ENCODE measurements at regions not wholly inside any gene's neighbourhood (a gene's known extent, or its start where the extent isn't known, plus 50 kb on each side); places are given as distances from the start of the nearest gene placed in this dataset.
"Not testable (repeated sequence)": the region's sequence is repeated elsewhere in the genome, so short reads cannot be mapped to it uniquely, and the experiment has no call there.

GRCh38 chr13:22893777-22894176, 287.0 kb upstream of the SGCG start (continued):
- no peak for TF ChIP-seq DIDO1 (tag; IDR thresholded peaks at IDR 0.05; ENCODE audit: low read depth)

GRCh38 chr13:22897571-22898314, 283.0 kb upstream of the SGCG start:
- intact Hi-C loops (cut with micrococcal nuclease): no loop called here
- Histone ChIP-seq H3K9me3 (replicated peaks; ENCODE audit: control insufficient read depth, insufficient read depth, low read depth, low read length) (no peaks in the 10 kb centered on the region), H3K9ac (ENCODE audit: insufficient read depth in 1 of 2, low read depth in 2 of 2, low read length in 2 of 2) (no peak overlapping the region), H3K4me2 (ENCODE audit: insufficient read depth, low read length) (no peak overlapping the region), H3K79me2 (ENCODE audit: control insufficient read depth, insufficient read depth, low read length) (no peaks in the 10 kb centered on the region), H3K27me3 (ENCODE audit: control insufficient read depth in 2 of 2, insufficient read depth in 2 of 2, low read length in 2 of 2) (no peaks in the 10 kb centered on the region), H3K36me3 (ENCODE audit: control insufficient read depth, insufficient read depth, low read length) (no peaks in the 10 kb centered on the region), H2AFZ (ENCODE audit: low read depth, low read length) (no peak overlapping the region), H3K4me1 (replicated peaks in 1 of 2; ENCODE audit: control insufficient read depth in 2 of 2, insufficient read depth in 2 of 2, low read length in 2 of 2) (peaks cover 0 to 9% of the 10 kb centered on the region in 2 experiments; a peak in 2 of 5 replicates), H3K9me1 (ENCODE audit: control insufficient read depth, insufficient read depth, low read length) (no peaks in the 10 kb centered on the region), H3K27ac (ENCODE audit: extremely low read depth, low read depth, low read length) (no peak overlapping the region), H3K4me3 (no peak overlapping the region), H4K20me1 (replicated peaks; ENCODE audit: control insufficient read depth, insufficient read depth, low read length) (no peaks in the 10 kb centered on the region)
- TF ChIP-seq ETV1 (tag; conservative IDR thresholded peaks at IDR 0.05; ENCODE audit: low read depth) (no peak), NFE2 (IDR thresholded peaks at IDR 0.05; ENCODE audit: low read depth) (no peak), ADNP (tag; IDR thresholded peaks at IDR 0.05) (no peak), PHB2 (IDR thresholded peaks at IDR 0.05; ENCODE audit: low read depth) (no peak), CTCFL (IDR thresholded peaks at IDR 0.05; ENCODE audit: borderline replicate concordance, insufficient read depth, low read depth, low read length, poor library complexity, severe bottlenecking) (no peak), ZBTB26 (CRISPR knock-in tag; IDR thresholded peaks at IDR 0.05) (no peak), ZNF445 (CRISPR knock-in tag; IDR thresholded peaks at IDR 0.05; ENCODE audit: low read depth) (no peak), RFX1 (IDR thresholded peaks at IDR 0.05) (no peak), ZNF274 (IDR thresholded peaks at IDR 0.05; ENCODE audit: borderline replicate concordance, low read depth, low read length) (no peak)
- CTCF ChIA-PET (ENCODE audit: low intra/inter-chr PET ratio): no interaction called here
- POLR2A ChIA-PET: no interaction called here
- no peak for FAIRE-seq
- 64% methylated on average over 18 of the region's 39 CpGs for WGBS (ENCODE audit: insufficient coverage, low coverage, missing lambda C conversion rate)
- no TSS peak for BruUV-seq (replicated peaks)
- DNase-seq (ENCODE audit: extremely low read depth in 1 of 4, low spot score in 3 of 4): no peak
- no peak for ATAC-seq
- in situ Hi-C loops (cut with MboI): no loop called here

- BruUV-seq (replicated peaks); H3K9me1 ChIP-seq (ENCODE audit: control insufficient read depth, insufficient read depth, low read length); H3K27ac ChIP-seq (ENCODE audit: extremely low read depth, low read depth, low read length); FAIRE-seq; H3K36me3 ChIP-seq (ENCODE audit: control insufficient read depth, insufficient read depth, low read length); POLR2A ChIA-PET; H3K9me3 ChIP-seq (replicated peaks; ENCODE audit: control insufficient read depth, insufficient read depth, low read depth, low read length); ATAC-seq; H4K20me1 ChIP-seq (replicated peaks; ENCODE audit: control insufficient read depth, insufficient read depth, low read length); H3K4me1 ChIP-seq (replicated peaks in 1 of 2; ENCODE audit: control insufficient read depth in 2 of 2, insufficient read depth in 2 of 2, low read length in 2 of 2); DNase-seq (ENCODE audit: extremely low read depth in 1 of 4, low spot score in 3 of 4); in situ Hi-C loops (cut with MboI); intact Hi-C loops (cut with micrococcal nuclease); CTCF ChIA-PET (ENCODE audit: low intra/inter-chr PET ratio); H2AFZ ChIP-seq (ENCODE audit: low read depth, low read length); H3K27me3 ChIP-seq (ENCODE audit: control insufficient read depth in 2 of 2, insufficient read depth in 2 of 2, low read length in 2 of 2); H3K9ac ChIP-seq (ENCODE audit: insufficient read depth in 1 of 2, low read depth in 2 of 2, low read length in 2 of 2); H3K79me2 ChIP-seq (ENCODE audit: control insufficient read depth, insufficient read depth, low read length); H3K4me3 ChIP-seq; H3K4me2 ChIP-seq (ENCODE audit: insufficient read depth, low read length): not testable (repeated sequence)
- WGBS (ENCODE audit: insufficient coverage, low coverage, missing lambda C conversion rate): 95% methylated on average over 4 of the region's 28 CpGs
Measured at GRCh38 chr13:22900416-22900951, 280.3 kb upstream of the SGCG start.
